ENCODE measurements at regions not wholly inside any gene's neighbourhood (a gene's known extent, or its start where the extent isn't known, plus 50 kb on each side); places are given as distances from the start of the nearest gene placed in this dataset.

- CTCF ChIA-PET: no interaction called here
Observed at GRCh38 chr10:11396311-11396955, 215.0 kb downstream of the USP6NL start.

More at GRCh38 chr10:11396311-11396955, 215.0 kb downstream of the USP6NL start:
- Mint-ChIP-seq H3K4me1 (peaks cover 9% of the 10 kb centered on the region), H3K9me3 (ENCODE audit: insufficient read depth) (no peaks in the 10 kb centered on the region), H3K27ac (no peak overlapping the region), H3K4me3 (no peak overlapping the region), H3K27me3 (peaks cover 8% of the 10 kb centered on the region)
- H3K4me3 ChIP-seq (ENCODE audit: control extremely low read depth in 1 of 5, extremely low read depth in 1 of 5, insufficient read depth in 1 of 5, low read depth in 2 of 5, low read length in 4 of 5): no peak overlapping the region
- DNase-seq (no peak), ATAC-seq (ENCODE audit: low read depth) (no peak)
- H3K4me1 ChIP-seq (ENCODE audit: control insufficient read depth in 2 of 2, insufficient read depth in 2 of 2, low read length in 2 of 2): peaks cover 3 to 5% of the 10 kb centered on the region in 2 donors
- intact Hi-C loops (cut with micrococcal nuclease): no loop called here
- TF ChIP-seq EZH2 (IDR thresholded peaks at IDR 0.05; ENCODE audit: borderline replicate concordance, insufficient read depth, low read depth, low read length, poor library complexity, severe bottlenecking): no peak
- no peak for TF ChIP-seq CTCF (IDR thresholded peaks at IDR 0.05)
- no peaks in the 10 kb centered on the region for H3K79me2 ChIP-seq (ENCODE audit: control insufficient read depth, insufficient read depth, low read length)
- H3K9ac ChIP-seq (ENCODE audit: low read length): no peak overlapping the region
- no peaks in the 10 kb centered on the region for H4K20me1 ChIP-seq (ENCODE audit: control insufficient read depth, insufficient read depth, low read length, poor library complexity, severe bottlenecking)
- no peaks in the 10 kb centered on the region for H3K36me3 ChIP-seq (replicated peaks in 1 of 2; ENCODE audit: control extremely low read depth in 1 of 2, control insufficient read depth in 1 of 2, extremely low read depth in 1 of 2, insufficient read depth in 2 of 2, low read length in 1 of 2)
- WGBS (ENCODE audit: insufficient coverage): 90% methylated on average over 17 of the region's 17 CpGs
- H3K27ac ChIP-seq (ENCODE audit: low read length in 2 of 2): no peak overlapping the region
- H3K4me2 ChIP-seq (replicated peaks; ENCODE audit: low read depth, low read length, poor library complexity, severe bottlenecking): no peak overlapping the region
- POLR2A ChIA-PET: no interaction called here
- H2AFZ ChIP-seq (ENCODE audit: insufficient read depth, low read depth, low read length, poor library complexity, severe bottlenecking): no peak overlapping the region
- no peaks in the 10 kb centered on the region for H3K9me3 ChIP-seq (ENCODE audit: control extremely low read depth in 1 of 3, control insufficient read depth in 2 of 3, insufficient read depth in 1 of 3, low read length in 2 of 3)
- no peaks in the 10 kb centered on the region for H3K27me3 ChIP-seq (replicated peaks in 1 of 4; ENCODE audit: control extremely low read depth in 1 of 4, control insufficient read depth in 3 of 4, insufficient read depth in 4 of 4, low read length in 3 of 4)
